Adrenal gland (tissue), 9 donors: ENCODE measurements at regions not wholly inside any gene's neighbourhood (a gene's known extent, or its start where the extent isn't known, plus 50 kb on each side); places are given as distances from the start of the nearest gene placed in this dataset.

Experiments used
- DNase-seq, 7 donors: peaks; one replicate each; pipeline ENCODE4 v3.0.0-alpha.2; 2019 to 2020
- H3K27ac ChIP-seq, 5 donors: fragments of 200-600 bp; sonication (generic) in 4 of 5; 1 replicate in 3 of 5; 2 replicates in 2 of 5; pipeline versions ENCODE4 v1.5.1 to v1.8.0; 2016 to 2020; ENCODE audit warnings: mild to moderate bottlenecking in 1 of 5
- H3K27me3 ChIP-seq: fragments of 200-600 bp; 2 replicates; pipeline ENCODE4 v1.8.0; 2021
- H3K36me3 ChIP-seq, 2 donors: fragments of 200-600 bp; replicated peaks in 1 of 2; 1 replicate in 1 of 2; 2 replicates in 1 of 2; pipeline versions ENCODE4 v1.5.1 to v1.8.0; 2018 to 2022
- H3K4me1 ChIP-seq, 2 donors: fragments of 200-600 bp; replicated peaks in 1 of 2; 1 replicate in 1 of 2; 2 replicates in 1 of 2; pipeline versions ENCODE4 v1.5.1 to v1.8.0; 2018 to 2021
- H3K4me3 ChIP-seq, 4 donors: fragments of 200-600 bp; sonication (generic) in 3 of 4; one replicate each; pipeline ENCODE4 v1.5.1; 2016 to 2018
- H3K9me3 ChIP-seq, 3 donors: fragments of 200-600 bp; sonication (generic) in 1 of 3; replicated peaks in 1 of 3; 1 replicate in 2 of 3; 2 replicates in 1 of 3; pipeline versions ENCODE4 v1.5.1 to v1.8.0; 2016 to 2021
- POLR2A ChIP-seq, 2 donors: fragments of 450-650 bp; IDR thresholded peaks; one replicate each; pipeline ENCODE4 v1.6.1; 2017; ENCODE audit warnings: antibody characterized with exemption in 2 of 2, mild to moderate bottlenecking in 2 of 2, moderate library complexity in 1 of 2
- WGBS, 4 donors: extraction: QIAGEN DNeasy Blood & Tissue Kit in 2 of 4; methylation state at CpG; one replicate each; pipeline versions ENCODE4 v1.1.5 to v1.1.7; 2013 to 2017; 5-methylcytosine and 5-hydroxymethylcytosine counted together
- intact Hi-C, 2 donors: fragments of 100-400 bp; cut with DNase I; formaldehyde crosslinking; loops; one replicate each; pipeline versions ENCODE4 v1.14.1 to v1.15.0; 2022 to 2023
- TF ChIP-seq, protein P1 (sequence below), 6 experiments: fragments of 450-650 bp in 4 of 6; fragments of 200-600 bp in 2 of 6; sonication (generic) in 1 of 6; IDR thresholded peaks; 1 replicate in 5 of 6; 2 replicates in 1 of 6; pipeline versions ENCODE4 v1.5.1 to v1.8.0; 2016 to 2021; ENCODE audit warnings: antibody characterized with exemption in 6 of 6, mild to moderate bottlenecking in 2 of 6, moderate library complexity in 1 of 6
- donor health status: healthy with polysubstance abuse.
- donor health status: Bipolar disorder and iron deficiency.
- donor health status: DM: yes; HTN: yes; CAD: no.
- donor health status: DM: no; HTN: no; CAD: no.
- donor health status: DM: no; HTN: no; CAD: no.

DNA sequence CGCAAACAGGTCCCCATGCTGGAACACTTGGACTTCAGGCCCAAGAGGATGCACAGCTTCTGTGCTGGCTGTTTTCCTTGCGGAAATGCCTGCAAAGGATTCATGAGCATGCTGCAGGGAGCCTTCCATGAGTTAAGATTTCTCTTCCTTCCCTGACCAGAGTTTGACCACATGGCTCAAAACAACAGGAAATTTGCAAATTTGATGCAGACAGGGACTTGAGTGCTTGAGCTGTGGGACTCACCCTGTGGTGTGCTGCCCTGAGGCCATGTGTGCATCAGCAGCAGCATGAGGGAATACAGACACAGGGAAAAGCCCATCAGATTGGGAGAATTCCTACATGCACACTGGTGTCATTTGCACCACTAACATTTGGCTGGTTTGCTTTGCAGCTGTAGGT is 195.4 kb downstream of the CDC14C start:
- H3K36me3 ChIP-seq, result no peaks in the 10 kb centered on the region
- H3K4me1 ChIP-seq, result no peaks in the 10 kb centered on the region
- intact Hi-C loops, result no loop called here
- 86 to 100% (median 96%) methylated on average over 1 to 2 of the region's 2 CpGs for WGBS, 4 donors
- H3K4me3 ChIP-seq, result no peak overlapping the region
- H3K9me3 ChIP-seq, result no peaks in the 10 kb centered on the region
- TF ChIP-seq, protein P1, sequence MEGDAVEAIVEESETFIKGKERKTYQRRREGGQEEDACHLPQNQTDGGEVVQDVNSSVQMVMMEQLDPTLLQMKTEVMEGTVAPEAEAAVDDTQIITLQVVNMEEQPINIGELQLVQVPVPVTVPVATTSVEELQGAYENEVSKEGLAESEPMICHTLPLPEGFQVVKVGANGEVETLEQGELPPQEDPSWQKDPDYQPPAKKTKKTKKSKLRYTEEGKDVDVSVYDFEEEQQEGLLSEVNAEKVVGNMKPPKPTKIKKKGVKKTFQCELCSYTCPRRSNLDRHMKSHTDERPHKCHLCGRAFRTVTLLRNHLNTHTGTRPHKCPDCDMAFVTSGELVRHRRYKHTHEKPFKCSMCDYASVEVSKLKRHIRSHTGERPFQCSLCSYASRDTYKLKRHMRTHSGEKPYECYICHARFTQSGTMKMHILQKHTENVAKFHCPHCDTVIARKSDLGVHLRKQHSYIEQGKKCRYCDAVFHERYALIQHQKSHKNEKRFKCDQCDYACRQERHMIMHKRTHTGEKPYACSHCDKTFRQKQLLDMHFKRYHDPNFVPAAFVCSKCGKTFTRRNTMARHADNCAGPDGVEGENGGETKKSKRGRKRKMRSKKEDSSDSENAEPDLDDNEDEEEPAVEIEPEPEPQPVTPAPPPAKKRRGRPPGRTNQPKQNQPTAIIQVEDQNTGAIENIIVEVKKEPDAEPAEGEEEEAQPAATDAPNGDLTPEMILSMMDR (IDR thresholded peaks at IDR 0.05), result no peak
- no peak for TF ChIP-seq POLR2A (IDR thresholded peaks at IDR 0.05)
- H3K27ac ChIP-seq, result no peak overlapping the region
- DNase-seq, result no peak
- H3K27me3 ChIP-seq, result no peaks in the 10 kb centered on the region

DNA sequence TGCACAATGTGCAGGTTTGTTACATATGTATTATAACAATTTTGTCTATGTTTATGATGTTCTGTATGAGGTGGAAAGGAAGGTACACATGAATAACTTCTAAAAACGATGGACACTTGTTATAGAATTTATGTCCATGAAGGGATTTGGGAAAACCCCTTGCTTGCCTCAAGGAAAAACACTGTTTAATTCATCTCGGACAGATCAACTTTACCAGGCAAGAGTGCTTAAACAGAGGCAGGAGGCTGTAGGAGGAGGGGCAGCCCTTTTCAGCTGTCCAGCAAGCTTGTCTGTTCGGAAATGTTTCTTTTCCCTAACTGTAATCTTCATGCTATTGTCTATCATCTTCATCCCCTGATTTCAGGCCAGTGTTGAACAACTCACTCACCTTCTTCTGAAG is 200.9 kb downstream of the CDC14C start:
- TF ChIP-seq POLR2A (IDR thresholded peaks at IDR 0.05), result no peak
- TF ChIP-seq, protein P1 (IDR thresholded peaks at IDR 0.05), result no peak
- Histone ChIP-seq H3K27ac (no peak overlapping the region), H3K4me1 (no peaks in the 10 kb centered on the region), H3K9me3 (no peaks in the 10 kb centered on the region), H3K36me3 (no peaks in the 10 kb centered on the region), H3K4me3 (no peak overlapping the region), H3K27me3 (no peaks in the 10 kb centered on the region)
- intact Hi-C loops, result no loop called here
- no peak for DNase-seq
- WGBS, 4 donors, result 46 to 70% (median 54%) methylated on average over 3 of the region's 3 CpGs

DNA sequence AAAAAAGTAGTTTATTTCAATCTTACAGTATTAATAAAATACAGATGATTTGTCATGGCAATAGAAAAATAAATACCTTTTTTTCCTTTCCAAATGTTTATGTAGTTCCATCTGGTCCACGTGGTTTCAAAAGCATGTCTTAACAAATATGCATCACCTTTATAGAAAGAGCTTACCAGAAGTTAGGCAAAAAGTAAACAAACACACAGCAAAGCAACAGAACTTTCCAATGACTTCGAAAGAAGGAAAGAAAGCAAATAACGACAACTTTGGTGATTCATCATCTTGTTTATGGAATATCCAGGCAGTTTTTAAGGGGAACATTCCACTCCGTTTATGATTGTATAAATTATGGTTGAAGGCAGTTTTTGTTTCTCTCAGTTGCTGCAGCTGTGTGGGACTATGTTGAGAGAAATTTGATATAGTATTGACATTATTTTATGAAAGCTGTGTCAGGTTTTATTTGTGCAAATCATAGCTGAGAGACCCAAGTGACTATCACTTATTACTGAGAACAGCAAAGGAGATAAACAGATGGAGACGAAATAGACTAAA is 203.1 kb downstream of the CDC14C start:
- TF ChIP-seq, protein P1 (IDR thresholded peaks at IDR 0.05), result no peak
- no peak for TF ChIP-seq POLR2A (IDR thresholded peaks at IDR 0.05)
- no peak for DNase-seq

DNA sequence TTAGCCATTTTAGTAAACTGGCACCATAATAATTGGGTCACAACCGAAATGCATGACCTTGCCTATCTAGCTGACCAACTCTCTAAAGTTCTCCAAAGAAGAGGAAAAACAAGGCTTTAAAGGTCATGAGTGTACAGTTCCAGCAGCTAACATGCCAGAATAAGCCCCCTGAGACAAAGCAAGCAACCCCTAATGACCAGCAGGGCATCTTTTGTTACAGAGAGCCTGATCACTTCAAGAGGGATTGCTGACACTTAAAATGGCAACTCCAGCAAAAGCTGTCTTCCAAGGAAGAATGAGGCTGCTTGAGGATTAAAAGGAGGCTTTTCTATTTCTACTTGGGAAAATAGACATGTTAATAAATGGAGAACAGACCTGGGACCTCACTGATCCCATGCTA is 213.6 kb downstream of the CDC14C start:
- WGBS, 4 donors, result 40 to 60% (median 47%) methylated on average over 1 of the region's 1 CpG
- H3K36me3 ChIP-seq, result no peaks in the 10 kb centered on the region
- TF ChIP-seq, protein P1 (IDR thresholded peaks at IDR 0.05), result no peak
- no peak for TF ChIP-seq POLR2A (IDR thresholded peaks at IDR 0.05)

More for the DNA sequence above, 203.1 kb downstream of the CDC14C start:
- 45 to 55% (median 46%) methylated on average over 5 of the region's 5 CpGs for WGBS, 4 donors
- Histone ChIP-seq H3K9me3 (no peaks in the 10 kb centered on the region), H3K4me3 (no peak overlapping the region), H3K4me1 (no peaks in the 10 kb centered on the region), H3K36me3 (no peaks in the 10 kb centered on the region), H3K27ac (no peak overlapping the region), H3K27me3 (no peaks in the 10 kb centered on the region)
- intact Hi-C loops, result no loop called here

More for the DNA sequence above, 213.6 kb downstream of the CDC14C start:
- intact Hi-C loops, result no loop called here
- no peak overlapping the region for H3K4me3 ChIP-seq
- no peak for DNase-seq
- no peaks in the 10 kb centered on the region for H3K27me3 ChIP-seq
- H3K27ac ChIP-seq, result no peak overlapping the region
- no peaks in the 10 kb centered on the region for H3K4me1 ChIP-seq
- no peaks in the 10 kb centered on the region for H3K9me3 ChIP-seq
